ENCODE measurements at regions not wholly inside any gene's neighbourhood (a gene's known extent, or its start where the extent isn't known, plus 50 kb on each side); places are given as distances from the start of the nearest gene placed in this dataset.

DNA sequence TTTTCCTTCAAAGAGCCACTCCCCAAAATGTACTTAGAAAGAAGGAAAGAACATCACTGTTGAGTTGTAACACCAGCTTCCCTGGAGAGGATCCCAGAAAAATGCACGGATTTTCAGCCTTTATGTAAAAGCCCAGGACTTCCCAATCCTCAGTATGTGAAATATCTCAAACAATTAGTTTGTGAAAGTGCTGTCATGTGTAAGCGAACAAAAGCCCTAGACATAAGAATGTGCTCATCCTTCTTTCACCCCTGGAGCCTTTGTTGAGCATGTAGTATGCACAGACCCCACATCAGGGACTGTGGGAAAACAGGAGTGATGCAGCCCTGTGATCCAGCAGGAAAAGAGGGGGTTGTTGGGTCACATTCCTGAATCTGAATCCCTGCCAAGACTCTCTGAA is 441.4 kb upstream of the ZNF507 start:
- DNase-seq = no peak

DNA sequence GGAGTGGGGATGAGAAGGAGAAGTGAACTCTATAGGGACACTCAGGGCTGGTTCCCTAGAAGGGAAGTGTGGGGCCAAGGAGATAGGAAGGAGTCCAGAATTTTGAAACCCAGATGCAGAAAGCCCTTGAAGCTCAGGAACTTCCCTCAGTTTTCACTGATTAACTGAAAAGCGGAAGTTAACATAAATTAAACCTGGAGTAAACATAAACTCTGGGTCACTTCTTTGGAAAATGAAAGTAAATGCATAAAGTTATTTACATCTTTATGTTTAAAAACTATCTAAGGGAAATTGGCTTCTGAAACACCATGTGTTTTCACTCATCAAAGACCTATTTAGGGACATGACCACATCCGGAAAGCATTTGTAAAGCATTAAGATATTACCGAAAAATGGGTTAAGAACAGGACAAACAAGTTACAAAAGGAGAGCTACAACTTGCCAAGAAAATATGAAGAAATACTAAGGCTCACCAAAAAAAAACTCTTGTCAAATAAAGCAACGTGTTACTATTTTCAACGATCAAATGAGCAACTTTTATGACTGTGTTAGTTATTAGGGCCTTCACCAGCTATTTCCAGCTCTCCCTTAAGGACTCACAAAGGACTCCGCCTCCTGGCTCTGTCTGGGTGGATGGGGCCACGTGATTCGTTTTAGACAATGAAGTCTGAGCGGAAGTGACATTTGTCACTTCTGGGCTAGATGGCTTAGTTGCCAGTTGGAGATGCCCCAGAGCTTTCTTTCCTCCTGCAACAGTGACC is 439.1 kb upstream of the ZNF507 start:
- DNase-seq = no peak

DNA sequence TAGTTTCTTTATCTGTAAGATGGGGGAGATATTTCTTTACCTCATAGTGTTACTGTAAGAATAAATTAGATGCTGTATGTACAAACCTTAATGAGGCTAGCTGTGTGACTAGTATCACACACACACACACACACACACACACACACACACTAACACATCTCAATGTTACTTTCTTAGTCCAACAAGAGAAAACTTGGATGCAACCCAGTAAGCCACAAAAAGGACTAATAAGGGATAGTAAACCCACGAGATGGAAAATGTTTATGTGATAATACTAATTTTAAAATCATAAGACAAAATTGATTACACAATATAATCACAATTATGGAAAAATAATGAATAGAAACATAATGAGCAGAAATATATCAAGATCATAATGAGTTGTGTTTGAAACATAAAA is 437.7 kb upstream of the ZNF507 start:
- DNase-seq = no peak

DNA sequence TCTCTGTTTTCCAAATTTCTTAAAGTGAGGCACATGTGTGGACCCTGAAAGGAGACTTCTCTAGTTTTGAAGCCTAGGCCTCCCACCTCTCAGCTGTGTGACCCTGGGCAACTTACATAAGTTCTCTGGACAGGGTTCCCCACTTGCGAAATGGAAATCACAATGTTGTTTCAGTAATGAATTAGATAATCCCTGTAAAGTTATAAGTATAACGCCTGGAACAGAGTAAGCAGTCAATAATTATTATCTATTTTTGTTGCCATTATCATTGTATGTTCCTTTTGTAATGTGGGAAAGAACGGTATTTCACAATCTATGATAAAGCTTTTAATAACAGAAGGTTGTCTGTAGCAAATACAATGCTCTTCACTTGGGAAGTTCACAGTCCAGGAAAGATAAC is 437.3 kb upstream of the ZNF507 start:
- DNase-seq = no peak

DNA sequence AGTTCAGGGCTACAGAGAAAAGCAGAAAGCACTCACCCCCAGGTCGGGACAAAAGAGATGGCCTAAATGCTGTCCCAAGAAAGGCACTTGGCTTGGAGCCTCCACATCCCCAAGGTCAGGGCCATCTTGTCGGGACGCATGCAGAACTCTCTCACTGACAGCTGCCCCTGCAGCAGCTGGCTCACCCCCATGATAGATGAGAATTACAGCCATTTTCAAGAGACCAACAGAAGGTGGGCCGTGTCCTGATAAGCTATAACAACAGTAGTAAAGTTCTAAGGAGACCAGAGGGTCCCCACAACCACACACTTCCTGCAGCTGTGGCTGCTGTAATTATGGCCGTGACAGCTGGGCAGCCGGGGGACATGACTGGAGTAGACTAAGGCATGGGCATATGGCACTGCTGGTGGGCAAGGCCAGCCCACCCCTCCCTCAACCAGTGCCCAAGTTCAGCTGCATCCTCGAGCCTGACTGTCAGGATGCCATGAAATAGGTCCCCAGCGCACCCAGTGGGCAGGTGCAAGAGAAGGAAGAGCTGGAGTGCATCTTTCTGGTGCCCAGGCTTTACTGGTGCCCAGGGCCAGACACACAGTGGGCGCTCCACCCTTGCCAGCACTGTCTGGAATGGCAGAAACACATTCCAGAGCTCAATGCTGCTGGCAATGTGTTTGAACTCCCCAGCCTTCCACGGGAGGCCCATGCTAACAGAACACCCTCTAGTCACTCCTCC is 436.7 kb upstream of the ZNF507 start:
- DNase-seq = no peak

DNA sequence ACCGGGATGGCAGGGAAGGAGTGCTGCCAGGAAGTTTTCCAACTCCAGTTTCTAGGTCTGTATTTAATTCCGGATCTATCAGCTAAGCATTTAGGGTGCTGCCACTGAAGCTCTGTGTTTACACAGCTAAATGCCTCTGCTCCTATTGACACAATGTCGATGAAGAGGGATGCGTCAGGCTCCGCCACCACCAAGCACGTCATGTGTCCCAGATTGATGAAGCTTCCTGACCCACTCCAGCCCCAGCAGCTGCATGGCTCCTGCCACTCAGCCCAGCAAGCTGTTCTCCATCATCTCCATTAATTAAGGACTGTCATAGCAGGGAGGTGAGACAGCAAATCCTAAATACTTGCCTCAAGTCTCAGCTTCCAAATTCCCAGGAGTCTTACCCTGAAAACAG is 435.2 kb upstream of the ZNF507 start:
- DNase-seq = no peak

- DNase-seq = no peak
Observed at GRCh38 chr19:31911577-31911976, 433.8 kb upstream of the ZNF507 start.

GRCh38 chr19:31913103-31913661 is 432.2 kb upstream of the ZNF507 start:
- no peak for DNase-seq

GRCh38 chr19:31930401-31930800 is 415.0 kb upstream of the ZNF507 start:
- DNase-seq = no peak

GRCh38 chr19:31937983-31938382 is 407.4 kb upstream of the ZNF507 start:
- no peak for DNase-seq

DNA sequence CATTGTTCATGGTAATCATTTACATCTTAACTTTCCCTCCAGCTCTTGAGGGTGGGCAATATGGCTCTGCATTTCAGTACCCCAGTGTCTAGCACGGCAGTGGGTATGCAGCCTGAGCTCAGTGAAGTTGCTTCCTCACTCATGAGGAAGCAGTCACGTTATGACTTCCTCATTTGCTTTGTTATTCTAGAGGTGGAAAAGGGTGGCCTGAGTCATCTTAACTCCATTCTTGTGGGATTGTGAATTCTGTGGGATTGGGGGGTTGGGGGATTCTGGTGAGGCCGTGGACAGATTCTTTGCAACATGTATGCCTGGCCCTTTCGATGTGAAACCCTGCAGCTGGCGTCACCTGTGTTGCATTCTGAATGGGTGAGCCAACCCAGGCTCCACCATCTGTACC is 406.7 kb upstream of the ZNF507 start:
- DNase-seq = no peak

- no peak for DNase-seq
Observed at GRCh38 chr19:31940396-31940795, 405.0 kb upstream of the ZNF507 start.

DNA sequence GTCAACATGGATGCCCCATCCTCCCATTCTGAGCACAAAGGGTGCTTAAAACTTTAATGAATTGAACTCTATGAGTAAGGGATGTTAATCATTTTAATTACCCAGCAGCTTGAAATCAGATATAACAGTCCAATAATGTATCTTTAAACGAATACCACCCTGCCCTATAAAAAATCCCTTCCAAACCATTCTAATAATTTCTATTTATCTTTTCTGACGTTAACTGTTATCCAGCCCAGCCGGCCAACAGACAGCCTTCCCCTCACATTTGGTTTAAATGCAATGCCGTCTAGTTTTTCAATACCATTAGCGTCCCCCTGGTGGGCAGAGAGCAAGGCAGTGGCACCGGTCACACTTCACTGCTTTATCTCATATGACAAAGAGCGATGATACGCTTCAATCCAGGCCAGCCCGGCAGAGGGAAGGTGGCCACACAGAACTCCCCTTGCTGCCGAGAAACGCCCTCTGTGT is 402.2 kb upstream of the ZNF507 start:
- DNase-seq = no peak

- DNase-seq = no peak
Observed at GRCh38 chr19:31943778-31944177, 401.6 kb upstream of the ZNF507 start.

GRCh38 chr19:31944326-31944725 is 401.1 kb upstream of the ZNF507 start:
- DNase-seq = no peak

DNA sequence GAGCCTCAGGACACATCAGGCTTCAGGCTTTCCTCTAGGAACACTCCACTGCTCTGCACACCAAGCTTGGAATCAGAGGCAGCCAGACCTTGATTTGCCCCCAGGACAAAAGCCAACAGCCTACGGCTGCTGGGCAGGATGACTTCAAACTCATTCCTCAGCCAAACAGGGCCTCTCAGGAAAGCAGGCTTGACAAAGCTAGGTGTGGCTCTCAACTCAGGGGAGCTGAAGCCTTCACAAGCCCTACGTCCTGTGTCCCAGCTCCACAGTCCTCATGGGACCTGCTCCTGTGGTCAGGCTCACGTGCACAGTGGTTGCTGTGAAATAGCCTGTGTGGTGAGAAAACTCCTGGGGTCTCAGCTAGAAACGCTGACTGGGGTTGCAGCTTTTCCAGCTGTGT is 398.9 kb upstream of the ZNF507 start:
- DNase-seq = no peak

GRCh38 chr19:31947436-31948115 is 397.8 kb upstream of the ZNF507 start:
- DNase-seq = no peak

DNA sequence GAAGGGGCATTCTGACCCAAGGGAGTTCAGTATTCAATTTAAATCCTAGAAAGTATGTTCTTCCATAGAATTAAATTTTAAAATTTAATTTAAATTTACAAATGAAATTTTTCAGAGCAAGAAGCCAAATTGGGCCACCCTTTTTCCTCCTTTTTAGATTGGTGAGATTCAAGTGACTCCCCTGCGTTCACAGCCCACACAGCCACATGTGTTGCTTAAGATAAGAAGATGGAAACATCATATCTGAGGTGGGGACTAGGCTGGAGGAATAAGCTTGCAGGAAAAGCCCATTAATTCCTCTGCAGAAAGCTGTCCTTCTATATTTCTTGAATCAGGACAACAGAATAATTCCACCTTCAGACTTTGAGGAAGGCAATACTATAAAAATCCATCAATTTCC is 392.7 kb upstream of the ZNF507 start:
- DNase-seq = no peak

GRCh38 chr19:31955061-31955460 is 390.3 kb upstream of the ZNF507 start:
- no peak for DNase-seq

DNA sequence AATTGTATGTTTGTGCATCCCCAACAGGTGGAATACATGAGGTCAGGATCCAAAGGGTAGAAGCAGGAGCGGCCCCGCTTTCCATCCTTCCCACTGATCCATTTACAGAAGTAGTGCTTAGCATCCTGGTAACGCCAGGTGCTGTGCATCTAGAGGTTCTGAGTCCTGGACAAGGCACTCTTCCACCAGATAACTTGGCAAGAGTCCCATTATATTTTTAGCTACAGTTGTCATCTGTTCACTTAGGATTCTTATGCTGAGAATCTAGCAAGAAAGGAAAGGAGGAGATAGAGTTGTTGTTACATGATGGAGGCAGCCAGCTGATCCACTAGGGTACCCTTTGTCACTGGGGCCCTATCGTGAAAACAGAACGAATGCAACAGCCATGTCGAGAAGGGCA is 389.5 kb upstream of the ZNF507 start:
- no peak for DNase-seq

DNA sequence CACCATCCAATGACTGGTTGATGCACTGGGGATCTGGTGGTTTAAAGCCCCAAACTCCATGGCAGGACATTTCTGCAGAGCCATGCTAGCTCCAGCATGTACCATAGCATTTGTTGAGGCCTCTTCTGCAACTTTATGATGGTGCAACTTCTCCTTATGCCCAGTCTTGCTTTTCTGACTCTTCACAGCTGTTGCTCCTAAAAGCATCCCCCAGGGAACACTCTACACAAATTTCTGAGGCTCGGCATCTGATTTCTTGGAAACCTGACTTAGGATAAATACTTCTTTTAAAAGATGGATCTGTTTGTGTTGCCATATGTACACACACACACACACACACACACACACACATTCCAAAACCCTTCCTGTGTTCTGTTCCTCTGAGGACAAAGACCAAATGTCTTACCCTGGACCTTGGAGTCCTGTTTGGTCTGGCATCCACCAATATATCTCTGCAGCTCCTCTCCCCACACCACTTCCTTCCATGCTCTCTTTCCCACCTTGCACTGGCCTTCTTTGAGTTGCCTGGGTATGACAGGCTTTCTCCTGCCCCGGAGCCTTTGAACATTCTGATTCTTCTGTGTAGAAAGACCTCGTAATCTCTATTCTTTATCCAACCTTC is 388.5 kb upstream of the ZNF507 start:
- DNase-seq = no peak

GRCh38 chr19:31957711-31958110 is 387.7 kb upstream of the ZNF507 start:
- DNase-seq = no peak

DNA sequence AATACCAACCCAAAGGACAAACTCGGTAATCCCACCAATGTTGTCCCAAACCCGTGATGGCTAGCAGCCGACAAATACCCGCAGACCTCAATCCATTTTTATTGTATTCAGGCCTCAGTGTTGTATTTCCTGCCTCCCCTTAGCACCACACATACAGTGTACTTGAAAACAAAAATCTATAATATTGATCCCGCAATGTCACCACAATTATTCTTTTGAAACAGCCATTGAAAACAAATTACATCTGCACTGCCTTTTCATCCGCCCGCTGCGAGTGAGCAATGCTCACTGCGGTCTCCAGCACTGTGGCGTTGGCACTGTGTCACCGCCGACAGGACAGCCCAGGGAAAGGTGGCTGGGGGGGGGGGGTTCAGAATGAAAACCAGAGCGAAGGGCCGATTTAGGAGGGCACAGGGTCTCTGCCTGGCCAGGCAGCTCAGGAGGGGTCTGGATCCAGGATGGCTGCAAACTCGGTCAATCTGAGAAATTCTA is 385.8 kb upstream of the ZNF507 start:
- no peak for DNase-seq

Measured in activated CD8-positive, alpha-beta memory T cell treated with anti-CD3 and anti-CD28 coated beads for 24 hours (primary cell).